Activated CD4-positive, alpha-beta T cell treated with anti-CD3 and anti-CD28 coated beads, Interleukin-2, amount 50 U/mL, for 16 hours (primary cell): ENCODE measurements at regions not wholly inside any gene's neighbourhood (a gene's known extent, or its start where the extent isn't known, plus 50 kb on each side); places are given as distances from the start of the nearest gene placed in this dataset.
"Not testable (repeated sequence)": the region's sequence is repeated elsewhere in the genome, so short reads cannot be mapped to it uniquely, and the experiment has no call there.

Experiments used
- DNase-seq: peaks from one replicate; pipeline ENCODE4 v3.0.0-alpha.2; 2020

DNA sequence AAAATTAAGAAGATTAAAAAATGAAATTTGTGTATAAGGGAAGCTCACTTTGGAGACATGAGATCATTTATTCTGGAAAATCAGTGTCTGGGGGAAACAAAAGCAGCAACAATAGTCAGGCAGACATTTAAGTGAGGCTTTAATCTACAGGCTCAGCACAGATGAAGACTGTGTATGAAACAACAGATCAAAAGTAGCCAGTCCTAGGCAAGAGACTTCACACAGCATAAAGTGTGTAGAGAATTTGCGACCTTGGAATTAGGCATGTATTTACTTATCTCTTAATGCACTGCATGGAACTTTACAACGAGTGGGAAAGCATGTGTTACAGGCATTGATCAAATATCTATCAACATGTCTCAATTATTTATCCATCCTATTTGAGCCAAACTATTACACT, 1099.9 kb downstream of the PLA2G4A start:
- no peak for DNase-seq

DNA sequence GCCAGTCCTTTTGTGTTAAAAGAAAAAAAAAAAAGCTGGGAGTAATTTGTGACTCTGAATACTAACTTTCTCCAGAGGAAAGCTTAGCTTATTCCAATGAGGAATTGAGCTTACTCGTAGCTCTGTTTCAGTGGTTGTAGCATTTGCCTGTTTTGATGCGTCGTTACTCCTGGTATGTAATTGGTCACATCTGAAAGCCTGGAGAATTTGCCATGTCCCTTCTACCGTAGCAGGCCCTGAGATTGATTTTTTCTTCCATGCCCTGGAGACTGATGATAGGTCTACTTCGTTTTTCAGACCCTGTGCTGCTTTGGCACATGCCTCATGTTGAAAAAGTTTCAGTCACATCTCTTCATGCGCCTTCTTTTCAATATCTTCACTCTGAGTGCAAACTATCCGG, 1103.0 kb downstream of the PLA2G4A start:
- no peak for DNase-seq

DNA sequence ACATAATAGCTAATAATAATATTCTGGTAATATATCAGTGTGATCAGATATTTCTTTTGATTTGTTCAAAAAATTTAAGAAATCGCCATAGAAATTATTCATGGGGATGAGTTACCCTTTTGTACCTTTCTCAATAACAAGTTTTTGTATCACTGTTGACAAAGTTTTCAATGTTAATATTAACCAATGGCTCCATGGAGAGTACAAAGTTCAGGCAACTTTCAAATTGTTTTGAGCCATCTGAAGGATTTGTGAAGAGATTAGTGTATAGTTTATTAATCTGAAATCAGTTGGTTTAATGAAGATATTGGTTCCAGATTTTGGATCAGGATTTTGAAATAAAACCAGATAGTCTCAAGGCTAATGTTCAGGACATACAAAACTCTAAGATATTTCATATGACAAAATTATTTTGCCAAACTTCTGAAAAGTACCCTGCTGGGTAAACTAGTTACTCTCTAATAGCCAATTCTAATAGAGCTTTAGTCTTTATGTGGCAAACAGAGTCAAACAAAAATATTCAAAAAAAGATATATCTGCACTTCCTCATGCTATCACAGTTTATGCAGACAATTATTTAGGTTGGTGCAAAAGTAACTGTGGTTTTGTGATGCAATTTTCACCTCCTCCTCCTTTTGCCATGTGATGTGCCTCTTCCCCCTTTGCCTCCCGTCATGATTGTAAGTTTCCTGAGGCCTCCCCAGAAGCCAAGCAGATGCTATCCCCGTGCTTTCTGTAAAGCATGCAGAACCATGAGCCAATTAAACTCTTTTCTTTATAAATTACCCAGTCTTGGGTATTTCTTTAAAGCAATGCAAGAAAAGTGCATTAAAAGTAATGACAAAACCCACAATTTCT, 1105.0 kb downstream of the PLA2G4A start:
- DNase-seq, result no peak

DNA sequence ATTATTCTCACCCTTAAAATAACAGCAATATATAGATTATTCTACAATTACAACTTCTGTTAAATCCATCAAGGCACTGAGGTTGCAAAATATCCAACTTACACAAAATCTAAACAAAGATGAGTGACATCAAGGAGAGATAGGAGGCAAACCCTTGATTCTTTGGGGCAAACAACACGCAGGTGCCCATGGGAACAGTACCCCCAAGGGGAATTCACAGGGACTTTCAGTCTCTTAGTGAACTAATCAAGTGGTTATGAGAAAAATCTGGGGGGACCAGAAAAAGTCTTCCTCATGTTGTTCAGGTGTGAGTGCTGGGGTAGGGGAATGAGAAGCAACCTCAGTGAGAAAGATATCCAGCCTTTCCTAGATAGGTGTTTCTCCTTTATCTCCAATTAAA, 1107.9 kb downstream of the PLA2G4A start:
- DNase-seq, result no peak

DNA sequence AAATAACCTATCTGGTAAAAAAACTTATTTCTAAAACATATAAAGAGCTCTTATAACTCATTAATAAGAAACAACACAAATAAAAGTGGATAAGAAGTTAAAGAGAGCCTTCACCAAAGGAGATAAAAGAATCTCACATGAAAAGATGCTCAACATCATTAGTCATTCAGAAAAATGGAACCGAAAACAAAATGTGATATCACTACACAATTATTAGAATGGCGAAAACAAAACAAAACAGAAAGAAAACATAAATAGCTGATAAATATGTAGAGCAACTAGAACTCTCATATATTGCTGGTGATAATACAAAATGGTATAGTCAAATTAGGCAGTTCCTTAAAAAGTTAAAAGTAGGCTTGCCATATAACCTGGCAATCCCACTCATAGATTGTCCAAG, 1109.3 kb downstream of the PLA2G4A start:
- DNase-seq, result no peak

DNA sequence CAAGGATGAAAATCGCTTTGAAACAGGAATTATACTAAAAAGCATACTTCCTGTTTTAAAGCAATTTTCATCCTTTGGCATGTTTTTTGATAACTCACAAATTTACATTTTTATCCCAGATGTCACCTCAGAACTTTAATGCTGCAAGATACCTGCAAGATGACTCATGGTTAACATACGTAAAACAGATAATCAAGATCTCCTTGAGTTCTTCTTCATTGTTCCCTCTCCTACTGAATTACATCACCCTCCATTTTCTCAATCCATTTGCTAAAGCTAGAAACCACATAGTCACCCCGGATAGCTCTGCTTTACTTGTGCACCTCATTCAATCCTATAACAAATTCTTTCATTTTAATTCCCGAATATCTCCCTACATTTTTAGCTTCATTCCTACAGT, 1114.2 kb downstream of the PLA2G4A start:
- no peak for DNase-seq

DNA sequence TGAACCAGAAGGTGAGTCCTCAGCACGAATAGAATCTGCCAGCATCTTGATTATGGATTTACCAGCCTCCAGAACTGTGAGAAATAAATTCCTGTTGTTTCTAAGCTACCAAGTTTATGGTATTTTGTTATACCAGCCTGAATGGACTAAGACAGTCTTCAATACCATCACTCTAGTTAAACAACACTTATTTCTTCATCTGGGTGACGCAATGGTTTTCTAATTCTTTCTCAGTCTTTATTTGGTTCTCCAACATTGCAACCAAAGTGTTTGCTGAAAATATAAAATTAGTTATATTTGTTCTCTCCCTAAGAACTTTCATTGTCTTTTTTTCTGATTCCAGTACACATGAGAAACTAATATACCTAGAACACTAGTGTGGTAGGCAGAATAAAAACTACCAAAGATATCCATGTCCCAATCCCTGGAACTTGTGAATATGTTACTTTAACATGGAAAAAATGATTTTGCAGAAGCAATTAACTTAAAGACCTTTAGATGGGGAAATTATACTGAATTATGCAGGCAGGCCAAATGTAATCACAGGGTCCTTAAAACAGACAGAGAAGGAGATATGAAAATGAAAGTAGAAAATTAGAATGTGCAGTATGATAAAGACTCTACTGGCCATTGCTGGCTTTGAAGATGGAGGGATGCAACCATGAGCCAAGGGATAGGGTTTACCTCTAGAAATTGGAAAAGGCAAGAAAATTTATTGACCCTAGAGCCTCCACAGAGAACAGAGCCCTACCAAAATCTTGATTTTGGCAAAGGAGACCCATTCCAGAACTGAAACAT, 1115.1 kb downstream of the PLA2G4A start:
- DNase-seq, result no peak

DNA sequence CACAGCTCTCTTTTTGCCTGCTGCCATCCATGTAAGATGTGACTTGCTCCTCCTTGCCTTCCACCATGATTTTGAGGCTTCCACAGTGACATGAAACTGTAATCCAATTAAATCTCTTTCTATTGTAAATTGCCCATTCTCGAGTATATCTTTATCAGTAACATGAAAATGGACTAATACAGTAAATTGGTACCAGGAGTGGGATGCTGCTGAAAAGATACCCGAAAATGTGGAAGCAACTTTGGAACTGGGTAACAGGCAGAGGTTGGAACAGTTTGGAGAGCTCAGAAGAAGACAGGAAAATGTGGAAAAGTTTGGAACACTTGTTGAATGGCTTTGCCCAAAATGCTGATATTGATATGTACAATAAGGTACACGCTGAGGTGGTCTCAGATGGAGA, 1117.9 kb downstream of the PLA2G4A start:
- DNase-seq, result not testable (repeated sequence)

DNA sequence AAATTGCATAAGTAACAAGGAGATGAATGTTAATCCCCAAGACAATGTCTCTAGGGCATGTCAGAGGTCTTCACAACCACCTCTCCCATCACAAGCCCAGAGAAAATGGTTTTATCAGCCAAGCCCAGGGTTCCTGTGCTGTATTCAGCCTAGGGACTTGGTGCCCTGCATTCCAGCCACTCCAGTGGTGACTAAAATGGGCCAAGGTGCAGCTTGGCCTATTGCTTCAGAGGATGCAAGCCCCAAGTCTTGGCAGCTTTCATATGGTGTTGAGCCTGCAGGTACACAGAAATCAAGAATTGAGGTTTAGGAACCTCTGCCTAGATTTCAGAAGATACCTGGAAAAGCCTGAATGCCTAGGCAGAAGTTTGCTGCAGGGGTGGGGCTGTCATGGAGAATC, 1118.6 kb downstream of the PLA2G4A start:
- DNase-seq, result no peak

DNA sequence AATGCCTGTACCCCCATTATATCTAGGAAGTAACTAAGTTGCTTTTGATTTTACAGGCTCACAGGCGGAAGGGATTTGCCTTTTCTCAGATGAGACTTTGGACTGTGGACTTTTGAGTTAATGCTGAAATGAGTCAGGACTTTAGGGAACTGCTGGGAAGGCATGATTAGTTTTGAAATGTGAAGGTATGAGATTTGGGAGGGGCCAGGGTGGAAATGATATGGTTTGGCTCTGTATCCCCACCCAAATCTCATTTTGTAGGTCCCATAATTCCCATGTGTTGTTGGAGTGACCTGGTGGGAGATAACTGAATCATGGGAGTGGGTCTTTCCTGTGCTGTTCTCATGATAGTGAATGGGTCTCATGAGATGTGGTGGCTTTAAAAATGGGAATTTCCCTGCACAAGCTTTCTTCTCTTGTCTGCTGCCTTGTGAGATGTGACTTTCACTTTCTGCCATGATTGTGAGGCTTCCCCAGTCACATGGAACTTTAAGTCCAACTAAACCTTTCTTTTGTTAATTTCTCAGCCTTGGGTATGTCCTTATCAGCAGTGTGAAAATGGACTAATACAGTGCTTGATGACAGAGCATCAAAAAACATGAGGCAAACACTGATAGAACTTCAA, 1119.5 kb downstream of the PLA2G4A start:
- no peak for DNase-seq

DNA sequence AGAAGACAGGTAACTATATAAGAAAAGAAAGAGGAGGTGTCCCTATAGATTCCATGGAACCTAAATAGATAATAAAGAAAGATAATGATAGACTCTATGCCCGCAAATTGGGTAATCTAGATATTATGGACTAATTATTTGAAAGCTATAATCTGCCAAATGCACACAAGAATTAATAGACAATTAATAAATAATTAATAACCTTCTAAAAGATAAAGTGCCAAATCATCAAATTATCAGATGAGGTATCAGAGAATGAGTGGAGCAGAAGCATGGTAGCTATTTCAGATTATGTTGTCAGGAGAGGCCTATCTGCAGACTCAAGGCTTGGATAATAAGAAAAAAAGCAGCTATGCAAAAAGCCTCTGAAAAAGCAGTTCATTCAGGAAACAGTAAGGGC, 1120.8 kb downstream of the PLA2G4A start:
- DNase-seq, result no peak

DNA sequence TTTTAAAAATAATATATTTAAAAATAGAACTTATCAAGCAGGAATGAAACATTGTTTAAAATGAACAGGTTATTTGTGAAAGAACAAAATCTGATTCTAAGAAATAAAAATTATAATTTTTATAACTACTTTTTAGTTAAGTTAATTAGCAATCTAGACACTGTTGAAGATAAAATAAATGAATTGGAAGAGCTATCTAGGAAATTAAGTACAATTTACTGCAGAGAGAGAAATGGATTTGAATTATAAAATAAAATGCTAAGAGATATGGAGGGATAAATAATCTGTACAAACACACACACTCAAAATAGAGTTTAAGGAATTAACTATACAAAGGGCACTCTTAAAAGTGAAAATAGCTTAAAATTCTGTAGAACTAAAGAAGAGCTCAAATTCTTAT, 1123.1 kb downstream of the PLA2G4A start:
- DNase-seq, result no peak

DNA sequence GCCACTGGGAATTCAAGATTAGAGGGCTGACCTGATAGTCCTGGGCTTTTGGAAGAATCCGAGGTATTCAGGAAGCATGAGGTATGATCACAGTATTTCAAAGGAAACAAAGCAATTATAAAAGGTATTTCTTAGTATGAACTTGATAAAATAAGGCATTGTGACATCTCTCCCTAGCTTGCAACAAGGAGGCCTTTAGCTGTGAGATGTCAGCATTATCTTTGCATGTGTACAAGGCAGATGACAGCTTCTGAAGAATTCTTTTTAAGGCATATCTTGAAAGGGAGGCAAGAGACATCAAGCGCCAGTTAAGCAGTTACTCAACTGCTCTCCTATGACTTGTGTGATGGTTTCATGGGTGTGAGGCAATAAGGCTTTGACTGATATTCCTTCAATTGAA, 1123.7 kb downstream of the PLA2G4A start:
- DNase-seq, result no peak

DNA sequence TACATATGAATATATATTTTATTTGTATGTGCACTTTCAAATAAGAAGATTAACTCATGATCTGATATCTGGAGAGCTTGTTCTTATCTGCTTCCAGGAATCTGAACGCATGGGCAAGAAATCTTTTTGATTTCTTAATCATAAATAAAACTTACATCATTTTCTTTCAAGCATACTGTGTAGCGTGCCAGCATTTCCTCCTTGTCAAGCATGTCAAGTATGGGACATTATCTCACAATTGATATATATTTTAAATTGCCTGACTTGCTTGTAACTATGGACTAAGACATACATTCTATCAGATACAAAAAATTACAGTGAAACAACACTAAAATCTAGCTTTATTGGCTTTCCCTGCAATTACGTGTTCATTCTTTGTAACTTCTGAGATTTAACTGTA, 1128.2 kb downstream of the PLA2G4A start:
- no peak for DNase-seq

DNA sequence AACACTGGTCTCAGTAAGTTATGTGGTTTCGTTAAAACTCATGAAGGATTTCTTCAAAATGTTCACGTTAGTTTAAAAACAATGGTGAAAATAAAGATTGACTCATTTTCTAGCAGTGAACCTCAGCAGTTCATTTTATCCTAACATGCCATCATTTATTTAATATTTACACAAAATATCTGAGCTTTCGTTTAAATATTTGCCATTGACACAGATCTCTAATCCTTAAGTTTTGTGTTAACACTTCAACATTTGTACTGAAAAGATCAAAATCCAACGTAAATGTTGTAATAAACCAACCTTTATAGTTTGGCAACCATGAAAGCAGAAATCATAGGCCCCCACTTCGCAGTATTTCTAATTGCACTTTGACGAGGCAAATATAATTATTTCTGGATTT, 1129.5 kb downstream of the PLA2G4A start:
- no peak for DNase-seq

DNA sequence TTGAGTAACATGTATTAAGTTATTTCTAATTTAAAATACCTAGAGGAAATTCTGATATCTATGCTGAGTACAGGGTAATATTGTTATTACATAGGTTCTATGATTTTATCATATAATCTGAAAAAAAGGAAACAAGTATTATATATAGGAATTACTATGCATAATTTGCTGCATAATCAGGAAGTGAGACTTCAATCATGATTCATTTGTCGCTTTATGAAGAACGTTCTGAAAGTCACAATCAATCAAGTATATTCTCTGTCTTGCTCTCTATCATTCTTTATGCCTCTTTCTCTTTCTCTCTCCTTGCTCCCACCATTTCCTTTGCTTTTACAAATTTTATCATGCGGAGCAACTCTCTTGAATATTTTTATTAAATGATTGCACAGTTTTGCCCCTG, 1130.3 kb downstream of the PLA2G4A start:
- DNase-seq, result no peak

DNA sequence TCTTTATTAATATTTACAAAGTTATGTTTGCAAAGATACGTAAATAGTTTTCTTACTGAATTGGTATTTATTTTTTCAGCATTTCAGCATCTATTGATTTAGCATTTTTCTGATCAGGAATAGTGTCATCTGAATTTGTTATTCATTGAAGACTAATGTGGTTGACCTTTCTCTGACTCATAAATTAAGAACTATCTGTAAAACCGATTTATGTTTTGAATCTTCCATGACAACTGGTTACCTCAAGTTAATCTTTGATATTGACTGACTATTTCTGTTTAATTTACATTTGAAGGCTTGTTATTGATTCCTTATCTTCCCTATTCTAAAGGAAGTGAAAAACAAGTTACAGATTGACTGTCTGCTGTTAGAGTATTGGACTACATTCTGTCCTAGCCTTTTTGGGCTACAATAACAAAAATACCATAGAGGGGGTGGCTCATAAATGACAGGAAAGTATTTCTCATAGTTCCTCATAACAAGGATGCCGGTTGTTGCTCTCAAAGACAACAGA, 1131.4 kb downstream of the PLA2G4A start:
- DNase-seq, result no peak

DNA sequence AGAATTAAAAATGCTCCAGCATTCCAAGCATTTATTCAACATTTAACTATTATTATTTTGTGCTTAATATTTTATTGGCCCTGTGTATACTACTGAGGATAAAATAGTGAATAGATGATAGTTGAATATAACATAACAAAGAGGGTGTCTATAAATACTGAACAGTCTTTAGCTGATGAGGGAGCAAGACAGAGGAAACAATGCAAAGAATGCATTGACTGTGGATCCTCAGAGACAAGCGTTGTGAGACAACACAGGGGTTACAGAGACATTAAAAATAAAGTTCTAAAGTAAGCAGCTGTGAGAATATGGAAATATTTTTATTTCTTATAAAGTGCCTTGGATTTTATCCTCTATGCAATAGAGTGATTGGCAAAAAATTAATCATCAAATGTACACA, 1133.1 kb downstream of the PLA2G4A start:
- DNase-seq, result no peak

DNA sequence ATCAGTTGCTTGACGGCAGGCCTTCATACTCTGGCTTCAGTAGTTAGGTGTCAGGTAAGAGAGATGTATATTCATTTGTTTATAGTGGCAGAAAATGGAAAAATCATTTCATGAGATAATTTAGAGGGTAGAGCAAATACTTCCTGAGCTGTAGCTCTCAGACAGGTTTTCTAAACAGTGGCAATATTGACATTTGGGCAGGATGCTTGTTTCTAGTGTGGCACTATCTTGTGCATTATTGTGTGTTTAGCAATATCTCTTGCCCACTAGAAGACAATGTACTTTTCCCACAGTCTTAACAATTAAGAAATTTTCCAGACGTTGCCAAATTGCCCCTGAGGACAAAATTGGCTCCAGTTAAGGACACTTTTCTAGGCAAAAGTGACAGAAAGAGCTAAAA, 1143.1 kb downstream of the PLA2G4A start:
- no peak for DNase-seq

DNA sequence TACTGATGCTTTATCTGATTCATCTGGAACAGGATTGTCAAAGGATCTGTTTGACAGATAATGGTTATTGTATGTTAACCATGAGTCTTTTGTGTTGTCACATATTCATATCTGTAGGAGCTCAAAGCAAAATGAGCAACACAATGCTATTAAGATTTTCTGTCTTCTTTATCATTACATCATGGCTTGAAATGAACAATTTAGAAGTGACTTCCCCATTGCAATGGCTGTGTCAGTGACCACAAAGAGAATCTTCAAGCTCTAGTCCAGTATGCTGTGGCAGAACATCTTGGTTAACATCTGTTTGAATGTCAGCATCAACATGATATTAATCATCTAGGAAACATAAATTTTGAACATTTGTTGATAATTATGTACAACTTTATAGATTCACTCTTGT, 1148.5 kb downstream of the PLA2G4A start:
- no peak for DNase-seq

DNA sequence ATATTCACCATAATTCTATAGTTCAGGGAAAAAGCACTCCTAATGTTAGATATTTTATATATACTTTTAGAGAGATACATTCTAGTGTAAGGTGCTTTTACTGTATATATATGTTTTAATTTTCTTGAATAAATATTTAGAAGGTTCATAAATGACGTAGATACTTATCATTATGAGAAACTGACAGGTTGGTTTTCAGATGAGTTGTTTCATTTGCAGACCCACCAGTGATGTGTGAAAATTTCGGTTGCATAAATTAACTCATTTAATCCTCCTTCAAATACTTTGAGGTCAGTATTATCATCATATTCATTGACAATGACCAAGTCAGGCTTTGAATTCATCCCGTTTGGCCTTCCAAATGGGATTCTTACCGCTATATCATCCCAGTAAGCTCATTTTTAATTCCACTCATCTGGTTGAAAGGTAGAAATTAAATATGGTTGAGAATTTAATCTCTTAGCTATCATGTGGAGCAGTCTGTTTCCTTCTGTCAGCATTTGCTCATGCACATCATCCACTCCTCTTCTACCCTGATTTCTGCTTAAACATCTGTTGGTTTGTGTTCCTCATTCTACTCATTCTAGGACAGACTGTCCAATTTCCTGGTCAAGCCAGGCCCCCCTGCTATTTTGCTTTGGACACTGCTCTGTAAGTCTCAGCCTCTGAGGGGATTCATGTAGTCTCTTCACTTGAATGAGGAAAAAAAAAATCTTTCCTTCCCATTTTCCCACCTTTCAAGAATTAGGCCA, 1156.6 kb downstream of the PLA2G4A start:
- no peak for DNase-seq

DNA sequence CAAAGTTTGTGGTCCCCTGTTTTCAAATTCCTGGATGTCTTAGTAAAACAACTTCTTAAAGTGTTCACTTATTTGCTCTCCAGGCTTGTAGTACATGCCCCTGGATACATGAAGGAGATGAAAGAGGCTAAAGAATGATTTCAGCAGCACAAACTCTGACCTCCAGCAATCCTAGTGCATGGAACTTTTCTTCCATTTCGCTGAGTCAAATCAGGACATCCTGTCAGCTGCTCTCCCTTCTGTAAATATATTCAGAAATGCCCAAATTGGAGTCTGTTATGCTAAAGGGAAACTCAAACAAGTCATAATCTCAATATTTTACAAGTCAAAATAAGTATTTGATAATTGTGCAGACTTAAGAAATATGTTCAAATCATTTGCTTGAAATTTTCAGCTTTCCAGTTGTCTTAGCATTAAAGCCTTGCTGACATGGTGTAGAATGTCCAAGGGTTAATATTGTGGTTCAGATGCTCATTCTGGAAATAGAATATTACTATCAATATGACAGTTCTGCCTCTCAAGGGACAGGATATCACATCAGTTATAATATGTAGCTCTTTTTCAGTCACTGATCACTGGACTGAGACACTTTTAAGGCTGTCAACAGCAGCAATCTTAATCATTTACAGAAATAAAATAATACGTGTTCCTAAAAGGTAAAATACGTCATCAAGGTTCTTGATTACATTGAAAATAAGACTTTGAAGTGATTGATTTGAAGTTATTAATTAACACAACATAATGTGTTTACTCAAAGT, 1157.3 kb downstream of the PLA2G4A start:
- DNase-seq, result no peak
